ENCODE measurements at regions not wholly inside any gene's neighbourhood (a gene's known extent, or its start where the extent isn't known, plus 50 kb on each side); places are given as distances from the start of the nearest gene placed in this dataset.

GRCh38 chr2:11096591-11096990 is 58.7 kb upstream of the SLC66A3 start:
- TF ChIP-seq POLR2A (IDR thresholded peaks at IDR 0.05; ENCODE audit: low read depth, low read length) (no peak), TAF1 (IDR thresholded peaks at IDR 0.05; ENCODE audit: low read depth, low read length) (no peak)
